ENCODE measurements at regions not wholly inside any gene's neighbourhood (a gene's known extent, or its start where the extent isn't known, plus 50 kb on each side); places are given as distances from the start of the nearest gene placed in this dataset.

DNA sequence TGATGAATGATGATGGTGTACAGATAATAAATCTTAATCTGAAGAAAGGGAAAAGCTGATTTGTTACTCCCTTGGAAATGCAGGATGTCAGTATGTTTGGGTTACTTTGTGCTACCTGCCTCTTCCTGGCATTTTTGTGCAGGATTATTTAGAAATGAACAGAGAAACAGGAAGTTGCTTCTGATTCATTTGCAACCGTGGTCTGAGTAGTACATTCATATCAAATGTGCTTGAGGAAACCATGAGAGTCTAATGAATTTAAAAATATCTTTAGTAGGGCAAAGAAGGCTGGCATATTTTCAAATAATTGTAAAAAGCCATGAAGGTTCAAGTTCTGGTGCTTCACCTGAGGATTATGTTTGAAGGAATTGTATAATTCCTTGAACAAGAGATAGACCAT lies 391.6 kb downstream of the TMEM161B start:
- peak; percentile 34 for DNase-seq (ENCODE audit: low read depth)

DNA sequence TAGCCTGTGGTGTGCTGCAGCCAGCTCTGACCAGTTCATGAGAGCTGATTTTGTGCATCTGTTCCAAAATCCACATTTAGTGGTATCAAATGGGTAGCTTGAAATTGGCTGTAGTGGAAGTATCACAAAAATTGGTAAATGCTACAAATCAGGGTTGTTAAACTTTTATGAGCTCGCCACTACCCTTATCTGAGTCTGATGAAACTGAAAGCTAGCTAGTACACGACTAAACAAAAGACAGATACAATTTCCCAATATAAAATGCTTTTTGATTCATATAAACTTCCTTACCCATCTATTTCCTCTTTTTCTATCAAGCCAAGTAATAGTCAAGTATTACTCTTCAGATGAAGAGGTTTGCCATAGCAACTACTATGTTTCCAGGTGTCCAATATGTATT lies 392.0 kb downstream of the TMEM161B start:
- no peak for DNase-seq (ENCODE audit: low read depth)

DNA sequence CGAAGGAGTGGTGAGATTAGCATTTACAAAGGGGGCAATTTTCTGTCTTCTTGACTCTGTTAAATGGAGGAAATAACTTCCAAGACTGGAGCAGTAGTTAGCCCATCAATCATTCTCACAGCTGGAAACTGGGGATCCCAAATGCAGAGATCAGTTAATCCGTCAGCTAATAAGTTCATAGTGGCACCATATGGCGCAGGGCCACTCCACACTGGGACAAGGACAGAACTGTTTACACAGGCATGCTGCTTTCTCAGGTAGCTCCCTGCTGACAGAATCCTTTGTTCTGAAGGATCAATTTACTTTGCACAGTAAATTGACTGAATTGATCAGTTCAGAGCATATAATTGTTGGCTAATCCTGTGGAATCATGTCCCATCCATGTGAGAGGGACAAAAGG lies 395.7 kb downstream of the TMEM161B start:
- DNase-seq (ENCODE audit: low read depth): no peak

DNA sequence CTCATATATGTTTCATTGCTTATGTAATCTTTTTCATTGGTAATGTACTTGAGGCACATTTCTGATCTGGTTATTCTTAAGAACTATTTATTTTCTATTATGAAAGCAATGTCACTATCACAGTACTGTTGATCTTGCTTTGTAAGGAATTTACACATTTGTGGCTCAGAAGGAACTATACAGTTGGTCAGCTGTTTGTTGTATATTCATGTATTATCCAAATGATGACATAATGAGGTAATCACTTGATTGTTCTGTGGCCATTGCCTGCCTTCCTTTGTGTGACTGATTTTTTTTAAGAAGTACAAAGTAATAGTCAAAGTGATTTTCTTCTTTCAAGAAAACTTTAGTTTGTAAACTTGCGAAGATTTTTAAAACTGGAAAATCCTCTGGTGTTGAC lies 399.9 kb downstream of the TMEM161B start:
- no peak for DNase-seq (ENCODE audit: low read depth)

DNA sequence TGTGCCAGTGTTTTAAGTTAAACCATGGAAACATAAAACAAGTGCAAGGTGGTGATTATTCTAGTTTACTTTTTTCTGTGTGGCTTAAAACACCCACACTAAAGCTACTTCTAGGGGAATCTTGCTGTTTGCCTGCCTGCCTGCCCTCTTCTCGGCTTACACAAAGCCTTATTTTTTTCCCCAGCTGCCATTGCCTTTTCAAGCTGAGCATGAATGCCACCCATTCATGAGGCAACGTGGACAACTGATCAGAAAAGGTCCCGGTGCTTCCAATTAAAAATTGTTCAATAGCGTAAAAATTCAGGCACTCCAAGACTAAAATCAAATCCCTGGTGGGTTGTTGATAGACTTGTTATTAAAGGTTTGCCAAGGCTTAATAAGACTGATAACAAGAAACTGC lies 401.4 kb downstream of the TMEM161B start:
- no peak for DNase-seq (ENCODE audit: low read depth)

DNA sequence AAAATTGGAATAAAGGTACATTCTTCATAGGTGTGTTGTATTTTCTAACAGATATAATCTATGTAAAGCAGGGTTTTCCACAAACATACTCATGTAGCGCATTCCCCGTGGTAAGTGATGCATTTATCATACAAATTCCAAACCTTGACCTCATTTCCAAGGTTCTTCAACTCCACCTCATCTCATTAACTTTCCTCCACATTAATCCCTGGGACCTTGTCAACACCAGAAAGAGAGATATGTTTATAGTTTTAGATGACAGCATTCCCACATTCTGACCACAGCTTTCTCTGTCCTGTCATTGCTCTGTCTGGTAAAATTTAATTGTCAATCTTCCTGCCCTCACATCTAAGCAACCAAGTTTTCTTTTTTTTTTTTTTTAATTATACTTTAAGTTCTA lies 415.1 kb downstream of the TMEM161B start:
- DNase-seq (ENCODE audit: low read depth): peak; percentile 6

- DNase-seq (ENCODE audit: low read depth): no peak
Observed at GRCh38 chr5:87851603-87852002, 417.0 kb downstream of the TMEM161B start.

- DNase-seq (ENCODE audit: low read depth): peak; percentile 50
Observed at GRCh38 chr5:87850843-87851242, 417.8 kb downstream of the TMEM161B start.

DNA sequence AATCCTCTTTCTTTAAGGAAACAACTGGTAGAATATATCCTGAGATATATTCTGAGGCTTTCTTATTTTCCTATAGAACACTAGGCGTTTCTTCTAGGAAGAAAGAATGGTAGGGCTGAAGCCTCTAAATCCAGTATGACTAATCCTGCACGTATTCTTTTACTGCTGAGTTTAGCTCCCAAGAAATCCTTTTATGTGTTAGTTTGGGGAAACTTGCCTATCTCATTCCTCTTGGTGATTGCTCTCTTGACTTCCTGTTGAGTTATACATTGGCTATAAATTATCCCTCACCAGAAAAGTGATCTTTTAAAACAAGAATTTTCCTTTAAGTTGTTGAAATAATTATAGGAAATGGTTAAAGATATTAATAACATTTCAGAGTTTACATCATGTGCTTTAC lies 422.9 kb downstream of the TMEM161B start:
- peak; percentile 70 for DNase-seq (ENCODE audit: low read depth)

DNA sequence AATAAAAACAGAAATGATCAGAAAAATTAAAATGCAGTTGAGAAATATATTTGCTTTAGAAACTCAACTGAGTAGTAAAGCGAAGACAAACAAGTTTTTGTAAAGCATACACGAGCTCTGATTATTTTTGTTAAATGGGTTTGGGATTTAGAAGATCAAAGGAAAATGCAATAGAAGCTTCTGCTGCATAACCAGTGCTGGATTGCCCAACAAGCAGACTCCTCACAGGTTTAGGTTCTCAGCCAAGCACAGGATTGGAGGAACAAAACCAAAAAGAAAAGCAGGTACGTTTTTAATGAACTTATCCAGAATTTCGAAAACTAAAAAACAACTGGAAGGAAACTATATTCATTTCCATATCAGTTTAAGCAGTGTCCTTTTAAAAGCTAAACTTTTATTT lies 423.8 kb downstream of the TMEM161B start:
- no peak for DNase-seq (ENCODE audit: low read depth)

DNA sequence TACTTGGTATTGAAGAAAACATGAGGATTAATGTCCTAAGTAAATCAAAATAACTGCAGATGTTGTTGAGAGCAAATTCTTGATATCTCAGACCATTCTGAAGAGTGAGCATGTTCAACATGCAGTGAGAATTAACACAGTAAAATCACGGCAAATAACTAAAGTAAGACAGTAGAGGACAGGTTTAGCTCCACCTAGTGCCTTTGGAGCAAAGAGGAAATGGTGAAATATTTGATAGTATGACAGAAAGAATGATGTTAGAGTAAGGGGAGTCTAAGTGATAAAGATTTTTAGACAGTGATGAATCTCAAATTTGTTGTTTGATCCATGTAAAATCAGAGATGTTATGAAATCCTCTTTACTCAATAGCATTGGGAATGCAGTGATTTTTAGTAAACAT lies 424.2 kb downstream of the TMEM161B start:
- DNase-seq (ENCODE audit: low read depth): no peak

- DNase-seq (ENCODE audit: low read depth): no peak
Observed at GRCh38 chr5:87836696-87837095, 424.0 kb upstream of the CCNH start.

- DNase-seq (ENCODE audit: low read depth): no peak
Observed at GRCh38 chr5:87831499-87831898, 418.8 kb upstream of the CCNH start.

GRCh38 chr5:87829217-87829551 lies 416.5 kb upstream of the CCNH start:
- DNase-seq (ENCODE audit: low read depth): peak; percentile 86

GRCh38 chr5:87828545-87829216 lies 416.0 kb upstream of the CCNH start:
- no peak for DNase-seq (ENCODE audit: low read depth)

GRCh38 chr5:87827539-87827938 lies 414.8 kb upstream of the CCNH start:
- DNase-seq (ENCODE audit: low read depth): no peak

- no peak for DNase-seq (ENCODE audit: low read depth)
Observed at GRCh38 chr5:87826507-87826906, 413.8 kb upstream of the CCNH start.

DNA sequence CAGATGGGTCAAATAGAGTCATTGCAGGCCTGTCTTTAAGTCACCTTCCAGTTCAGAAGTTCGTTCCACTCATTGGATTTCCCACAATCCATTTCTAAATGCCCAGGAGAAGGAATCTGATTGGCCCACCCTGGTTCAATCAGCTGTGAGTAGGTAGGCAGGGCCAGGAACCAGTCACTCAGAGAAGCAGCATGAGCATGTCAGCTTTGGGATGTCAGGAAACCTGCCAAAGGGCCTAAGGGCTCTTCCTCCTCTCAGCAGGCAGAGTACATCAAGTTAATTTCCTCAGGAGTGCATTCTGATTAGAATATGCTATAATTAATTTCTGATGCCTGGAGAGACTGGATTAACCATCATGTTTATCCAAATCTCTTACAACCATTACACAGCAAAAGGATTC lies 412.9 kb upstream of the CCNH start:
- no peak for DNase-seq (ENCODE audit: low read depth)

DNA sequence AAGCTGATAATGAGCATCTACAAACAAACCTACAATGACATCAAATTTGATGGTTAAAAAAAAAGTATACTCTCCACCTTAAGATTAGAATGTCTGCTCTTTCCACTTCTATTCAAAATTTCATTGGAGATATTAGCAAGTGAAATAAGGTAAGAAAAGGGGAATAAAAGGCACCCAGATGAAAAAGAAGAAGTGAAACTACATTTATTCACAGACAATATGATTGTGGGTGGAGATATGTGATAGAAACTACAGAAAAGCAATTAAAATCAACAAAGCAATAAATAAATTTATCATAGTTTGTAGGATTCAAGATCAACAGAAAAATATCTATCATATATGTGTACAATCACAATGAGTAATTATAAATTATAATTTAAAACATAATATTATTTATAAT lies 395.1 kb upstream of the CCNH start:
- no peak for DNase-seq (ENCODE audit: low read depth)

- no peak for DNase-seq (ENCODE audit: low read depth)
Observed at GRCh38 chr5:87803352-87803751, 390.6 kb upstream of the CCNH start.

DNA sequence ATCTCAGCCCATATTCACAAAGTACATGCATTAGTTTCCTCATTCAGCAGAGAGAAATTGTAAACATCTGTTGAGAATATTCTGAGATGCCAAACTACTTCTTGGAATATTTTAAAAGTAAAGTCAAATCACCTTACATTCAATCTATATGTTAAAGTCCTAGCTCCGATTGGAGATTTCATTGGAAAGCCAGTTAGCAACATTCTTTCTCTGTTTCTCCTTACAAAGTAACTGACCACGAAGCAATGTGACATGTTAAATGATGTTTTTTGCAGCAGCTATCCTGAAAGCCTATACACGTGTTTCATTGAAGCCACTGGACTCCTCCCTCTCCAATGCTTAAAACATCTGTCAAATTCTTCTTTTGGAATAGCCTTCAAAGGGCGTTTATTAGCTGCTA lies 379.1 kb upstream of the CCNH start:
- no peak for DNase-seq (ENCODE audit: low read depth)

GRCh38 chr5:87788416-87788815 lies 375.7 kb upstream of the CCNH start:
- DNase-seq (ENCODE audit: low read depth): no peak

DNA sequence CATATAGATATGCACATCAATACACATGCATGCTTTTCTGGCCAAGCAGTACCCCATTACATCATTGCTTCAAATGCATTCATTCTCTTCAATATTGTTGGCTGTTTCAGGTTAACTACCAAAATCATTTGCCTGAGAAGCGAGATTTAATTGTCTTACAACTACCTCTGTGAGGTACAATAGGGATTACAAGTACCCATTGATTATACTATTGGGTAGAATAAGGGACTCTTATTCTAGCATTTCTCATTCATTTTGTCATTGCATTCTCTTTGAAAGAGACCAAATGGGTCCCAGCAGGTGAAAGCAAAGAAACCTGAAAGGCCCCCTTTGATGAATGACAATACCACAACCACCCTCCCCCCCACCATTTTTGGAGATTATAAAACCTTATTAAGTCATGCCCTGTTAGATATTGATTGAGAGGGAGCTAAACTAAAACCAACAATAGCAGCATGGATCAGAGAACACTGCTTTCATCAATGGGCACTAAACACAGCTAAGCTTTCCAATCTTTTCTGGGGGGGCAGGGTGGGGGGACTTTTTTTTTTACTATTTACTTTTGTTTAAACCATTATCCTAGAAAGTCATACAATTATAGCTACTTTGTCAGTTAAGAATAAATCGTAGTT lies 375.0 kb upstream of the CCNH start:
- DNase-seq (ENCODE audit: low read depth): no peak

DNA sequence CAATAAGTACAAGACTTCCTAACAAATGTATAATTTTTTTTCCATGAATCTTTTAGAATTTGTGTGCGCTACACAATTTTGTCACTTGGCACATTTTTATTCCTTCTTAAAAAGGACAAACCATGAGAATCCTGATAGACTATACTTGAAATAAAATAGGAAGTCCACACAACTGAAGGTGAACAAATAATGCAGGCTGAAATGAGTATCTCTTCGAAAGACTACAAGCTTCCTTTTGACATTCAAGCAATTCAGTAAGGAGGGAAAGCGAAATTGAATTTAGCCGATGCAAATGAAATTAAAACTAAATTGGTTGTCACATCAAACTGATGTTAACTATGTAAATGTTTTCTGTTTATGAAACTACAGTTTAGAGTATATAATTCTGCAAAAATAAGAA lies 374.4 kb upstream of the CCNH start:
- DNase-seq (ENCODE audit: low read depth): no peak

Measured in HT1080 (cell line).